Loucy (cell line): ENCODE measurements at regions not wholly inside any gene's neighbourhood (a gene's known extent, or its start where the extent isn't known, plus 50 kb on each side); places are given as distances from the start of the nearest gene placed in this dataset.
"Not testable (repeated sequence)": the region's sequence is repeated elsewhere in the genome, so short reads cannot be mapped to it uniquely, and the experiment has no call there.

Source experiments
- H2AFZ ChIP-seq: fragments of 200-600 bp; sonication (generic); 2 replicates; pipeline ENCODE4 v1.6.0; 2016; ENCODE audit warnings: antibody characterized with exemption, mild to moderate bottlenecking, low read length, moderate library complexity
- H3F3A ChIP-seq: fragments of 200-600 bp; 2 replicates; pipeline ENCODE4 v1.6.0; 2016; ENCODE audit warnings: antibody characterized with exemption, low read depth, mild to moderate bottlenecking
- H3K27me3 ChIP-seq: fragments of 200-600 bp; sonication (generic); 2 replicates; pipeline ENCODE4 v1.6.1; 2014; ENCODE audit warnings: low read length, mild to moderate bottlenecking; ENCODE audit not compliant: insufficient read depth, poor library complexity, severe bottlenecking
- H3K36me3 ChIP-seq: fragments of 200-600 bp; sonication (generic); 2 replicates; pipeline ENCODE4 v1.6.1; 2016; ENCODE audit warnings: low read length; ENCODE audit not compliant: insufficient read depth
- H3K4me1 ChIP-seq: fragments of 200-600 bp; sonication (generic); 2 replicates; pipeline ENCODE4 v1.5.1; 2014; ENCODE audit warnings: low read length, mild to moderate bottlenecking; ENCODE audit not compliant: insufficient read depth, poor library complexity, severe bottlenecking
- H3K4me2 ChIP-seq: fragments of 200-600 bp; sonication (generic); 2 replicates; pipeline ENCODE4 v1.6.0; 2014; ENCODE audit warnings: antibody characterized with exemption, low read length, low read depth, mild to moderate bottlenecking; ENCODE audit not compliant: poor library complexity, severe bottlenecking
- H3K4me3 ChIP-seq: fragments of 200-600 bp; sonication (generic); 2 replicates; pipeline ENCODE4 v1.5.1; 2014; ENCODE audit warnings: low read length, mild to moderate bottlenecking, mixed read lengths; ENCODE audit not compliant: poor library complexity, severe bottlenecking
- H3K79me2 ChIP-seq: fragments of 200-600 bp; sonication (generic); 2 replicates; pipeline ENCODE4 v1.6.1; 2014; ENCODE audit warnings: low read length; ENCODE audit not compliant: insufficient read depth
- H3K9ac ChIP-seq: fragments of 200-600 bp; sonication (generic); 2 replicates; pipeline ENCODE4 v1.6.0; 2014; ENCODE audit warnings: mild to moderate bottlenecking, low read depth, low read length, moderate library complexity; ENCODE audit not compliant: poor library complexity, severe bottlenecking
- H3K9me2 ChIP-seq: fragments of 200-600 bp; sonication (generic); replicated peaks from 2 replicates; pipeline ENCODE4 v1.6.1; 2016; ENCODE audit warnings: low read depth, low read length, mixed read lengths
- H3K9me3 ChIP-seq: fragments of 200-600 bp; sonication (generic); 2 replicates; pipeline ENCODE4 v1.6.1; 2014; ENCODE audit warnings: mild to moderate bottlenecking, antibody characterized with exemption, low read length, low read depth; ENCODE audit not compliant: insufficient read depth
- H4K20me1 ChIP-seq: fragments of 200-600 bp; sonication (generic); 2 replicates; pipeline ENCODE4 v1.6.0; 2014; ENCODE audit warnings: antibody characterized with exemption, low read length, mild to moderate bottlenecking; ENCODE audit not compliant: insufficient read depth, poor library complexity, severe bottlenecking
- CTCF ChIP-seq: fragments of 200-600 bp; sonication (generic); conservative IDR thresholded peaks from 2 replicates; pipeline ENCODE4 v1.5.1; 2014; ENCODE audit warnings: mild to moderate bottlenecking, antibody characterized with exemption, low read length
- EZH2phosphoT487 ChIP-seq: fragments of 200-600 bp; IDR thresholded peaks from 2 replicates; pipeline ENCODE4 v1.6.1; 2018; ENCODE audit warnings: antibody characterized with exemption, mild to moderate bottlenecking, moderate library complexity, borderline replicate concordance

DNA sequence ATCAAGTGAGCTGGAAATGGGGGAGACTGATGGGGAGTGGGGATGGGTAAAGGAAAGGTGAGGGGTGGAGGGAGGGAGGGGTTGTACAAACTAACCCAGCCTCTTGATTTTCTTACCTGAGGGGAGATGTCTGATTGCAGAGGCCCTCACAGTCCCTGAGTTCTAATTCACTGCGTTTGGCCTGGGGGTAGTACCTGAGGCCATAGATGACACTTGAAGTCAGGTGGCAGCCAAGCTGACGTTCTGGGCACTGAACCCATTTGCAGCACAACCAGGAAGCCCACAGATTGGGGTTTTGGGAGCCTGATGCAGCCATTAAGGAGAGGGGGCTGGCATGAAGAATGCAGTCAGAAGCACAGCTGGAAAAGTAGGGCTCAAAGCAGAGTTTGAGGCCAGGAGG is 153.8 kb upstream of the DTNBP1 start:
- Histone ChIP-seq H2AFZ (no peak overlapping the region), H4K20me1 (no peaks in the 10 kb centered on the region), H3K4me2 (no peak overlapping the region), H3K9me2 (no peaks in the 10 kb centered on the region), H3K27me3 (no peaks in the 10 kb centered on the region), H3K9ac (no peak overlapping the region), H3K9me3 (no peaks in the 10 kb centered on the region), H3K4me1 (peaks cover 5% of the 10 kb centered on the region), H3K4me3 (no peak overlapping the region), H3F3A (no peaks in the 10 kb centered on the region), H3K79me2 (no peaks in the 10 kb centered on the region), H3K36me3 (no peaks in the 10 kb centered on the region)
- no peak for TF ChIP-seq CTCF
- TF ChIP-seq EZH2phosphoT487 = no peak

- H4K20me1 ChIP-seq, H3F3A ChIP-seq, H3K4me2 ChIP-seq, H3K4me1 ChIP-seq, H3K27me3 ChIP-seq, H3K36me3 ChIP-seq, H3K79me2 ChIP-seq, H3K9ac ChIP-seq, H3K9me2 ChIP-seq, H3K4me3 ChIP-seq, H3K9me3 ChIP-seq: not testable (repeated sequence)
- H2AFZ ChIP-seq = 0 out of 2 replicates have a peak overlapping the region, but pooled peaks have one; percentile 5
These were observed 150.9 kb upstream of the DTNBP1 start for GRCh38 chr6:15813698-15814097.

GRCh38 chr6:15811107-15811506 is 148.3 kb upstream of the DTNBP1 start:
- no peaks in the 10 kb centered on the region for H3K79me2 ChIP-seq
- H3K36me3 ChIP-seq = no peaks in the 10 kb centered on the region
- no peaks in the 10 kb centered on the region for H3K9me2 ChIP-seq
- H3F3A ChIP-seq = no peaks in the 10 kb centered on the region
- H4K20me1 ChIP-seq = no peaks in the 10 kb centered on the region
- no peaks in the 10 kb centered on the region for H3K27me3 ChIP-seq
- no peak overlapping the region for H3K9ac ChIP-seq
- no peak overlapping the region for H3K4me2 ChIP-seq
- H3K9me3 ChIP-seq = no peaks in the 10 kb centered on the region
- H3K4me1 ChIP-seq = peaks cover 5% of the 10 kb centered on the region
- no peak overlapping the region for H2AFZ ChIP-seq
- H3K4me3 ChIP-seq = no peak overlapping the region
- TF ChIP-seq EZH2phosphoT487 (no peak), CTCF (0 out of 2 replicates have a peak, but pooled peaks have one; percentile 27)

GRCh38 chr6:15810618-15811017 is 147.8 kb upstream of the DTNBP1 start:
- no peak for TF ChIP-seq EZH2phosphoT487

More at GRCh38 chr6:15810618-15811017, 147.8 kb upstream of the DTNBP1 start:
- H3K9me2 ChIP-seq = no peaks in the 10 kb centered on the region
- H3K4me1 ChIP-seq = peaks cover 5% of the 10 kb centered on the region
- no peaks in the 10 kb centered on the region for H3K9me3 ChIP-seq
- no peaks in the 10 kb centered on the region for H3K36me3 ChIP-seq
- H4K20me1 ChIP-seq = no peaks in the 10 kb centered on the region
- H3K79me2 ChIP-seq = no peaks in the 10 kb centered on the region
- no peak overlapping the region for H2AFZ ChIP-seq
- no peak overlapping the region for H3K4me2 ChIP-seq
- H3K27me3 ChIP-seq = no peaks in the 10 kb centered on the region
- no peaks in the 10 kb centered on the region for H3F3A ChIP-seq
- H3K4me3 ChIP-seq = no peak overlapping the region
- H3K9ac ChIP-seq = no peak overlapping the region
